Adrenal gland (tissue), 9 donors: ENCODE measurements at regions not wholly inside any gene's neighbourhood (a gene's known extent, or its start where the extent isn't known, plus 50 kb on each side); places are given as distances from the start of the nearest gene placed in this dataset.
A peak's percentile ranks its signal among the peaks of the same experiment; 100 is the strongest.
"Not testable (repeated sequence)": the region's sequence is repeated elsewhere in the genome, so short reads cannot be mapped to it uniquely, and the experiment has no call there.

ENCODE experiments used
- DNase-seq, 7 donors: peaks; one replicate each; pipeline ENCODE4 v3.0.0-alpha.2; 2019 to 2020
- H3K27ac ChIP-seq, 5 donors: fragments of 200-600 bp; sonication (generic) in 4 of 5; 1 replicate in 3 of 5; 2 replicates in 2 of 5; pipeline versions ENCODE4 v1.5.1 to v1.8.0; 2016 to 2020; ENCODE audit warnings: mild to moderate bottlenecking in 1 of 5
- H3K27me3 ChIP-seq: fragments of 200-600 bp; 2 replicates; pipeline ENCODE4 v1.8.0; 2021
- H3K36me3 ChIP-seq, 2 donors: fragments of 200-600 bp; replicated peaks in 1 of 2; 1 replicate in 1 of 2; 2 replicates in 1 of 2; pipeline versions ENCODE4 v1.5.1 to v1.8.0; 2018 to 2022
- H3K4me1 ChIP-seq, 2 donors: fragments of 200-600 bp; replicated peaks in 1 of 2; 1 replicate in 1 of 2; 2 replicates in 1 of 2; pipeline versions ENCODE4 v1.5.1 to v1.8.0; 2018 to 2021
- H3K4me3 ChIP-seq, 4 donors: fragments of 200-600 bp; sonication (generic) in 3 of 4; one replicate each; pipeline ENCODE4 v1.5.1; 2016 to 2018
- H3K9me3 ChIP-seq, 3 donors: fragments of 200-600 bp; sonication (generic) in 1 of 3; replicated peaks in 1 of 3; 1 replicate in 2 of 3; 2 replicates in 1 of 3; pipeline versions ENCODE4 v1.5.1 to v1.8.0; 2016 to 2021
- CTCF ChIP-seq, 6 experiments: fragments of 450-650 bp in 4 of 6; fragments of 200-600 bp in 2 of 6; sonication (generic) in 1 of 6; IDR thresholded peaks; 1 replicate in 5 of 6; 2 replicates in 1 of 6; pipeline versions ENCODE4 v1.5.1 to v1.8.0; 2016 to 2021; ENCODE audit warnings: antibody characterized with exemption in 6 of 6, mild to moderate bottlenecking in 2 of 6, moderate library complexity in 1 of 6
- POLR2A ChIP-seq, 2 donors: fragments of 450-650 bp; IDR thresholded peaks; one replicate each; pipeline ENCODE4 v1.6.1; 2017; ENCODE audit warnings: antibody characterized with exemption in 2 of 2, mild to moderate bottlenecking in 2 of 2, moderate library complexity in 1 of 2
- WGBS, 4 donors: extraction: QIAGEN DNeasy Blood & Tissue Kit in 2 of 4; methylation state at CpG; one replicate each; pipeline versions ENCODE4 v1.1.5 to v1.1.7; 2013 to 2017; 5-methylcytosine and 5-hydroxymethylcytosine counted together
- intact Hi-C, 2 donors: fragments of 100-400 bp; cut with DNase I; formaldehyde crosslinking; loops; one replicate each; pipeline versions ENCODE4 v1.14.1 to v1.15.0; 2022 to 2023
- donor health status: healthy with polysubstance abuse.
- donor health status: Bipolar disorder and iron deficiency.
- donor health status: DM: yes; HTN: yes; CAD: no.
- donor health status: DM: no; HTN: no; CAD: no.
- donor health status: DM: no; HTN: no; CAD: no.

GRCh38 chr10:32141018-32141807 is 85.0 kb upstream of the KIF5B start:
- WGBS, 4 donors = 81 to 90% (median 82%) methylated on average over 12 of the region's 12 CpGs
- Histone ChIP-seq H3K27me3 (no peaks in the 10 kb centered on the region), H3K4me3 (no peak overlapping the region), H3K36me3 (no peaks in the 10 kb centered on the region), H3K27ac (no peak overlapping the region), H3K4me1 (peaks cover 10 to 12% of the 10 kb centered on the region in 2 donors), H3K9me3 (no peaks in the 10 kb centered on the region)
- intact Hi-C loops = loop anchor here in 1 of 2 donors (10.0 kb wide), 1 partner anchor 86 kb away; the partner anchor contains the start of gene KIF5B
- DNase-seq = peak in 1 of 7 donors; percentile 37
- TF ChIP-seq POLR2A (IDR thresholded peaks at IDR 0.05) = no peak
- TF ChIP-seq CTCF (IDR thresholded peaks at IDR 0.05) = no peak

GRCh38 chr10:32140403-32140802 is 84.2 kb upstream of the KIF5B start:
- Histone ChIP-seq H3K4me1 (peaks cover 10 to 12% of the 10 kb centered on the region in 2 donors), H3K27ac (no peak overlapping the region), H3K9me3 (no peaks in the 10 kb centered on the region), H3K27me3 (no peaks in the 10 kb centered on the region), H3K36me3 (no peaks in the 10 kb centered on the region), H3K4me3 (no peak overlapping the region)
- no peak for DNase-seq
- WGBS, 4 donors = 91 to 95% (median 94%) methylated on average over 4 of the region's 4 CpGs
- intact Hi-C loops = loop anchor here in 1 of 2 donors (10.0 kb wide), 1 partner anchor 86 kb away; the partner anchor contains the start of gene KIF5B
- TF ChIP-seq CTCF (IDR thresholded peaks at IDR 0.05) (no peak), POLR2A (IDR thresholded peaks at IDR 0.05) (no peak)

- DNase-seq = peak; percentile 86 to 96 (median 95)
- H3K36me3 ChIP-seq = no peaks in the 10 kb centered on the region
- TF ChIP-seq POLR2A (IDR thresholded peaks at IDR 0.05) (peak in 1 of 2 donors; percentile 57), CTCF (IDR thresholded peaks at IDR 0.05) (no peak)
- 31 to 42% (median 35%) methylated on average over 10 to 12 of the region's 12 CpGs for WGBS, 4 donors
- H3K27me3 ChIP-seq = no peaks in the 10 kb centered on the region
- no peak overlapping the region for H3K4me3 ChIP-seq
- H3K4me1 ChIP-seq = peaks cover 10 to 12% of the 10 kb centered on the region in 2 donors
- peak overlapping the region in 4 of 5 donors; percentile 52 to 83 (median 67) for H3K27ac ChIP-seq
- no peaks in the 10 kb centered on the region for H3K9me3 ChIP-seq
- intact Hi-C loops = loop anchor here in 1 of 2 donors (10.0 kb wide), 1 partner anchor 85 kb away; the partner anchor contains the start of gene KIF5B
Measured at GRCh38 chr10:32139223-32140073, 83.2 kb upstream of the KIF5B start.

- DNase-seq, intact Hi-C loops, H3K27me3 ChIP-seq, H3K4me3 ChIP-seq, H3K36me3 ChIP-seq, H3K27ac ChIP-seq, H3K9me3 ChIP-seq: not testable (repeated sequence)
- H3K4me1 ChIP-seq = peaks cover 10 to 12% of the 10 kb centered on the region in 2 donors
- 61 to 86% (median 77%) methylated on average over 6 to 7 of the region's 7 CpGs for WGBS, 4 donors
Measured at GRCh38 chr10:32136927-32137326, 80.7 kb upstream of the KIF5B start.

- H3K36me3 ChIP-seq, H3K27me3 ChIP-seq, H3K9me3 ChIP-seq, H3K4me3 ChIP-seq, H3K27ac ChIP-seq, intact Hi-C loops, DNase-seq: not testable (repeated sequence)
- H3K4me1 ChIP-seq = peaks cover 10 to 12% of the 10 kb centered on the region in 2 donors
- WGBS, 4 donors = 87 to 93% (median 90%) methylated on average over 5 of the region's 5 CpGs
Measured at GRCh38 chr10:32135796-32136195, 79.6 kb upstream of the KIF5B start.
